Stomach (tissue), 8 donors: ENCODE measurements at regions not wholly inside any gene's neighbourhood (a gene's known extent, or its start where the extent isn't known, plus 50 kb on each side); places are given as distances from the start of the nearest gene placed in this dataset.

ENCODE experiments used
- DNase-seq, 2 donors: peaks; one replicate each; pipeline versions ENCODE4 v3.0.0 to v3.0.0-alpha.2; 2013 to 2019
- H3K27ac ChIP-seq, 5 donors: fragments of 200-600 bp in 4 of 5; sonication (generic) in 4 of 5; one replicate each; pipeline ENCODE4 v1.5.1; 2013 to 2019; ENCODE audit warnings: mild to moderate bottlenecking in 1 of 5, moderate library complexity in 1 of 5
- H3K27me3 ChIP-seq, 3 donors: fragments of 200-600 bp; sonication (generic); one replicate each; pipeline ENCODE4 v1.5.1; 2017 to 2019; ENCODE audit warnings: mixed run types in 1 of 3
- H3K36me3 ChIP-seq, 4 donors: fragments of 200-600 bp; sonication (generic); 1 replicate in 3 of 4; 2 replicates in 1 of 4; pipeline ENCODE4 v1.5.1; 2016 to 2019
- H3K4me1 ChIP-seq, 4 donors: fragments of 200-600 bp; sonication (generic); one replicate each; pipeline ENCODE4 v1.5.1; 2016 to 2019
- H3K4me3 ChIP-seq, 4 donors: fragments of 200-600 bp; sonication (generic) in 3 of 4; one replicate each; pipeline ENCODE4 v1.5.1; 2016 to 2019; ENCODE audit warnings: mild to moderate bottlenecking in 1 of 4
- H3K9me3 ChIP-seq, 4 donors: fragments of 200-600 bp; sonication (generic); one replicate each; pipeline ENCODE4 v1.5.1; 2016 to 2019
- CTCF ChIP-seq, 7 experiments: fragments of 450-650 bp in 4 of 7; fragments of 200-600 bp in 3 of 7; sonication (generic) in 3 of 7; IDR thresholded peaks; one replicate each; pipeline ENCODE4 v1.5.1; 2016 to 2019; ENCODE audit warnings: antibody characterized with exemption in 7 of 7, control low read depth in 2 of 7, mild to moderate bottlenecking in 1 of 7
- EP300 ChIP-seq: sonication (generic); formaldehyde crosslinking; IDR thresholded peaks from one replicate; pipeline ENCODE4 v1.6.1; 2017; ENCODE audit warnings: antibody characterized with exemption
- POLR2A ChIP-seq, 4 donors: fragments of 450-650 bp; IDR thresholded peaks; one replicate each; pipeline ENCODE4 v1.6.1; 2016; ENCODE audit warnings: antibody characterized with exemption in 4 of 4, control low read depth in 2 of 4, mild to moderate bottlenecking in 1 of 4, moderate library complexity in 1 of 4
- POLR2AphosphoS5 ChIP-seq, 3 donors: sonication (generic); formaldehyde crosslinking; IDR thresholded peaks; one replicate each; pipeline ENCODE4 v1.6.1; 2016; ENCODE audit warnings: antibody characterized with exemption in 3 of 3
- WGBS, 5 donors: extraction: QIAGEN DNeasy Blood & Tissue Kit in 3 of 5; methylation state at CpG; one replicate each; pipeline versions ENCODE4 v1.1.5 to v1.1.7; 2013 to 2018; 5-methylcytosine and 5-hydroxymethylcytosine counted together
- intact Hi-C: fragments of 100-400 bp; cut with DNase I; formaldehyde crosslinking; loops from one replicate; pipeline ENCODE4 v1.15.1; 2023; ENCODE audit warnings: low total_unique reads
- donor health status: healthy with polysubstance abuse.
- donor health status: Bipolar disorder and iron deficiency.
- donor health status: healthy.

GRCh38 chr5:159630545-159630944 lies 285.7 kb upstream of the ADRA1B start:
- no peaks in the 10 kb centered on the region for H3K36me3 ChIP-seq
- no peaks in the 10 kb centered on the region for H3K4me1 ChIP-seq
- H3K9me3 ChIP-seq, result no peaks in the 10 kb centered on the region
- TF ChIP-seq CTCF (IDR thresholded peaks at IDR 0.05) (no peak), POLR2AphosphoS5 (IDR thresholded peaks at IDR 0.05) (no peak), POLR2A (IDR thresholded peaks at IDR 0.05) (no peak), EP300 (no peak)
- H3K4me3 ChIP-seq, result no peak overlapping the region
- intact Hi-C loops, result no loop called here
- no peak overlapping the region for H3K27ac ChIP-seq
- H3K27me3 ChIP-seq, result no peaks in the 10 kb centered on the region
- WGBS, 5 donors, result 55 to 69% (median 63%) methylated on average over 2 of the region's 2 CpGs
- DNase-seq, result no peak

GRCh38 chr5:159631001-159631400 lies 285.3 kb upstream of the ADRA1B start:
- no peaks in the 10 kb centered on the region for H3K27me3 ChIP-seq
- H3K27ac ChIP-seq, result no peak overlapping the region
- H3K9me3 ChIP-seq, result no peaks in the 10 kb centered on the region
- TF ChIP-seq POLR2A (IDR thresholded peaks at IDR 0.05) (no peak), CTCF (IDR thresholded peaks at IDR 0.05) (no peak), POLR2AphosphoS5 (IDR thresholded peaks at IDR 0.05) (no peak), EP300 (no peak)
- no peaks in the 10 kb centered on the region for H3K4me1 ChIP-seq
- no peak for DNase-seq
- no peak overlapping the region for H3K4me3 ChIP-seq
- no peaks in the 10 kb centered on the region for H3K36me3 ChIP-seq
- intact Hi-C loops, result no loop called here
- WGBS, 5 donors, result 76 to 77% (median 77%) methylated on average over 3 of the region's 3 CpGs

- intact Hi-C loops, result no loop called here
- Histone ChIP-seq H3K27ac (no peak overlapping the region), H3K27me3 (no peaks in the 10 kb centered on the region), H3K36me3 (no peaks in the 10 kb centered on the region), H3K9me3 (no peaks in the 10 kb centered on the region), H3K4me1 (no peaks in the 10 kb centered on the region), H3K4me3 (no peak overlapping the region)
- TF ChIP-seq EP300, result no peak
- no peak for TF ChIP-seq POLR2AphosphoS5 (IDR thresholded peaks at IDR 0.05)
- no peak for TF ChIP-seq CTCF (IDR thresholded peaks at IDR 0.05)
- TF ChIP-seq POLR2A (IDR thresholded peaks at IDR 0.05), result no peak
- no peak for DNase-seq
- WGBS, 5 donors, result 73 to 87% (median 83%) methylated on average over 3 of the region's 3 CpGs
Measured at GRCh38 chr5:159632866-159633265, 283.4 kb upstream of the ADRA1B start.

GRCh38 chr5:159638481-159638880 lies 277.8 kb upstream of the ADRA1B start:
- no peak overlapping the region for H3K27ac ChIP-seq
- no peak overlapping the region for H3K4me3 ChIP-seq
- DNase-seq, result no peak
- no peaks in the 10 kb centered on the region for H3K9me3 ChIP-seq
- H3K4me1 ChIP-seq, result no peaks in the 10 kb centered on the region
- intact Hi-C loops, result no loop called here
- H3K27me3 ChIP-seq, result no peaks in the 10 kb centered on the region
- no peak for TF ChIP-seq CTCF (IDR thresholded peaks at IDR 0.05)
- no peak for TF ChIP-seq EP300
- TF ChIP-seq POLR2A (IDR thresholded peaks at IDR 0.05), result no peak
- TF ChIP-seq POLR2AphosphoS5 (IDR thresholded peaks at IDR 0.05), result no peak
- no peaks in the 10 kb centered on the region for H3K36me3 ChIP-seq
